GM23338 (cell line): ENCODE measurements at regions not wholly inside any gene's neighbourhood (a gene's known extent, or its start where the extent isn't known, plus 50 kb on each side); places are given as distances from the start of the nearest gene placed in this dataset.

Experiments used
- ATAC-seq: fragments of 200-7000 bp; cut with Tn5 transposase; 3 replicates; pipeline ENCODE4 v1.9.1; 2020
- DNase-seq: peaks from one replicate; pipeline ENCODE4 v3.0.0-alpha.2; 2015; ENCODE audit warnings: low spot score
- H2AFZ ChIP-seq: fragments of 200-600 bp; sonication (generic); 2 replicates; pipeline ENCODE4 v1.8.0; 2016; ENCODE audit warnings: antibody characterized with exemption, mild to moderate bottlenecking, moderate library complexity
- H3F3A ChIP-seq: fragments of 200-600 bp; sonication (generic); replicated peaks from 2 replicates; pipeline ENCODE4 v1.8.0; 2017; ENCODE audit warnings: antibody characterized with exemption, mixed run types, low read depth
- H3K27ac ChIP-seq: fragments of 200-600 bp; sonication (generic); 2 replicates; pipeline ENCODE4 v1.6.1; 2016; ENCODE audit warnings: low read depth
- H3K27me3 ChIP-seq: fragments of 200-600 bp; sonication (generic); 2 replicates; pipeline ENCODE4 v1.8.0; 2016; ENCODE audit warnings: mild to moderate bottlenecking, mixed run types, moderate library complexity; ENCODE audit not compliant: insufficient read depth
- H3K36me3 ChIP-seq: fragments of 200-600 bp; sonication (generic); 2 replicates; pipeline ENCODE4 v1.8.0; 2016; ENCODE audit warnings: mild to moderate bottlenecking; ENCODE audit not compliant: insufficient read depth
- H3K4me1 ChIP-seq: fragments of 200-600 bp; sonication (generic); 2 replicates; pipeline ENCODE4 v1.8.0; 2016; ENCODE audit warnings: mild to moderate bottlenecking, moderate library complexity; ENCODE audit not compliant: insufficient read depth
- H3K4me2 ChIP-seq: fragments of 200-600 bp; sonication (generic); 2 replicates; pipeline ENCODE4 v1.7.1; 2017; ENCODE audit warnings: mixed run types
- H3K4me3 ChIP-seq: fragments of 200-600 bp; sonication (generic); 2 replicates; pipeline ENCODE4 v1.6.1; 2016; ENCODE audit warnings: mixed run types
- H3K79me2 ChIP-seq: fragments of 200-600 bp; sonication (generic); replicated peaks from 2 replicates; pipeline ENCODE4 v1.8.0; 2017; ENCODE audit warnings: mild to moderate bottlenecking; ENCODE audit not compliant: insufficient read depth
- H3K9me2 ChIP-seq: fragments of 200-600 bp; sonication (generic); 2 replicates; pipeline ENCODE4 v1.8.0; 2017; ENCODE audit not compliant: insufficient read depth
- H4K20me1 ChIP-seq: fragments of 200-600 bp; sonication (generic); replicated peaks from 2 replicates; pipeline ENCODE4 v1.8.0; 2017; ENCODE audit warnings: mild to moderate bottlenecking; ENCODE audit not compliant: insufficient read depth
- H3K27ac Mint-ChIP-seq: 2 replicates; pipeline ENCODE4 v1.8.0; 2020; ENCODE audit warnings: inconsistent platforms, mild to moderate bottlenecking, moderate library complexity, mixed read lengths
- H3K27me3 Mint-ChIP-seq: 3 replicates; pipeline ENCODE4 v1.8.0; 2022; ENCODE audit warnings: low read depth, mild to moderate bottlenecking, moderate library complexity, mixed read lengths, inconsistent platforms; ENCODE audit not compliant: insufficient read depth, poor library complexity
- H3K36me3 Mint-ChIP-seq: 3 replicates; pipeline ENCODE4 v1.8.0; 2021; ENCODE audit warnings: low read depth, mild to moderate bottlenecking, inconsistent platforms, moderate library complexity, mixed read lengths
- H3K4me1 Mint-ChIP-seq: 3 replicates; pipeline ENCODE4 v1.8.0; 2020; ENCODE audit warnings: mild to moderate bottlenecking, inconsistent platforms, mixed read lengths
- H3K4me3 Mint-ChIP-seq: 3 replicates; pipeline ENCODE4 v1.8.0; 2021; ENCODE audit warnings: moderate library complexity, mild to moderate bottlenecking, inconsistent platforms, mixed read lengths
- H3K9me3 Mint-ChIP-seq: 3 replicates; pipeline ENCODE4 v1.8.0; 2020; ENCODE audit warnings: moderate library complexity, mild to moderate bottlenecking, inconsistent platforms, mixed read lengths
- CREB1 ChIP-seq: fragments of 250-450 bp; sonication (Bioruptor Pico); IDR thresholded peaks from 2 replicates; pipeline ENCODE4 v1.5.0; 2020; ENCODE audit warnings: low read depth, mild to moderate bottlenecking, moderate library complexity
- CTCF ChIP-seq, 2 experiments: fragments of 200-600 bp in 1 of 2; sonication (generic) in 1 of 2; conservative IDR thresholded peaks; 2 replicates each; pipeline versions ENCODE4 v1.5.1 to v1.6.1; 2016 to 2017; ENCODE audit warnings: antibody characterized with exemption in 2 of 2, low read depth in 2 of 2, mild to moderate bottlenecking in 2 of 2, moderate library complexity in 1 of 2
- EZH2 ChIP-seq: fragments of 200-600 bp; sonication (generic); IDR thresholded peaks from one replicate; pipeline ENCODE4 v1.8.0; 2017; ENCODE audit warnings: antibody characterized with exemption, mild to moderate bottlenecking, low read depth; ENCODE audit not compliant: unreplicated experiment
- EZH2phosphoT487 ChIP-seq: fragments of 200-600 bp; sonication (generic); IDR thresholded peaks from one replicate; pipeline ENCODE4 v1.8.1; 2018; ENCODE audit warnings: antibody characterized with exemption; ENCODE audit not compliant: unreplicated experiment
- JUNB ChIP-seq: IDR thresholded peaks from one replicate; pipeline ENCODE4 v1.6.1; 2016; ENCODE audit warnings: antibody characterized with exemption; ENCODE audit not compliant: unreplicated experiment
- NANOG ChIP-seq: IDR thresholded peaks from 2 replicates; pipeline ENCODE4 v1.6.1; 2016; ENCODE audit warnings: antibody characterized with exemption, borderline replicate concordance
- REST ChIP-seq: IDR thresholded peaks from one replicate; pipeline ENCODE4 v1.6.1; 2018; ENCODE audit warnings: antibody characterized with exemption; ENCODE audit not compliant: unreplicated experiment
- STAT1 ChIP-seq: IDR thresholded peaks from one replicate; pipeline ENCODE4 v1.6.1; 2016; ENCODE audit warnings: antibody characterized with exemption; ENCODE audit not compliant: unreplicated experiment
- ZNF114 ChIP-seq: fragments of 250-450 bp; sonication (Bioruptor Pico); IDR thresholded peaks from 2 replicates; pipeline ENCODE4 v1.5.0; 2020; ENCODE audit warnings: mild to moderate bottlenecking, moderate library complexity
- ZNF331 ChIP-seq: fragments of 250-450 bp; sonication (Bioruptor Pico); IDR thresholded peaks from 2 replicates; pipeline ENCODE4 v1.5.0; 2020; ENCODE audit warnings: low read depth, mild to moderate bottlenecking, moderate library complexity
- TF ChIP-seq, protein P1 (sequence below): fragments of 250-450 bp; sonication (Bioruptor Pico); IDR thresholded peaks from 2 replicates; pipeline ENCODE4 v1.5.0; 2020; ENCODE audit warnings: mild to moderate bottlenecking, moderate library complexity

DNA sequence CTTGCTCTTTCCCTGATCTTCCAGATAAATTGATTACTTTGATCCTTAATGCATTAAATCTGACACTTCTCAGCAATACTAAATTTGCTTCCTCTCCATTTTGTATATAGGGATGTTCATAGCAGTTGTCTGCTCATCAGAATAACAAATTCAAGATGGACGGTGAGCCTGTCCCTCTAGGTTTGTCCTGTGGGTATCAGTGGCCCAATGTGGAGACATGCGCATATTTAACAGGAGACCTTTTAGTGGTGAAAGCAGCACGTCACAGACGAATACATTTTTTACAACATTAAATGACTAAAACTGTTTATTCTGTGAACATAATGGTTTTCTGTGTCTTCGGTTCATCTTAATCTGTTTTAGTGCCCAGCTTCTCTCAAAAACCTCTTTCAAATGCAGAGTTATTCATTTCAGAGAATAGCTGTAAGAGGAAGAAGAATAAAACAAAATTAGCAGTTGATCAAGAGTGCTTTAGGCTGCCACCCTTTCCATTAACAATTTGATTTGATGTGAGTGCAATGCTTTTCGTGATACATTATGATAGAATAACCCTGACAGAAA is 1970.4 kb upstream of the WWC1 start:
- H3K4me1 ChIP-seq = peaks cover 52% of the 10 kb centered on the region
- H3K36me3 Mint-ChIP-seq = no peaks in the 10 kb centered on the region
- no peak overlapping the region for H2AFZ ChIP-seq
- H3K27me3 Mint-ChIP-seq = peaks cover 14% of the 10 kb centered on the region
- no peak overlapping the region for H3K4me3 Mint-ChIP-seq
- TF ChIP-seq CTCF (conservative IDR thresholded peaks at IDR 0.05; ENCODE audit: low read depth in 2 of 2) (no peak), EZH2phosphoT487 (no peak), REST (no peak), EZH2 (no peak), ZNF331 (CRISPR knock-in tag) (no peak), ZNF114 (no peak), JUNB (no peak), CREB1 (CRISPR knock-in tag) (no peak), STAT1 (no peak), NANOG (no peak)
- TF ChIP-seq, protein P1, sequence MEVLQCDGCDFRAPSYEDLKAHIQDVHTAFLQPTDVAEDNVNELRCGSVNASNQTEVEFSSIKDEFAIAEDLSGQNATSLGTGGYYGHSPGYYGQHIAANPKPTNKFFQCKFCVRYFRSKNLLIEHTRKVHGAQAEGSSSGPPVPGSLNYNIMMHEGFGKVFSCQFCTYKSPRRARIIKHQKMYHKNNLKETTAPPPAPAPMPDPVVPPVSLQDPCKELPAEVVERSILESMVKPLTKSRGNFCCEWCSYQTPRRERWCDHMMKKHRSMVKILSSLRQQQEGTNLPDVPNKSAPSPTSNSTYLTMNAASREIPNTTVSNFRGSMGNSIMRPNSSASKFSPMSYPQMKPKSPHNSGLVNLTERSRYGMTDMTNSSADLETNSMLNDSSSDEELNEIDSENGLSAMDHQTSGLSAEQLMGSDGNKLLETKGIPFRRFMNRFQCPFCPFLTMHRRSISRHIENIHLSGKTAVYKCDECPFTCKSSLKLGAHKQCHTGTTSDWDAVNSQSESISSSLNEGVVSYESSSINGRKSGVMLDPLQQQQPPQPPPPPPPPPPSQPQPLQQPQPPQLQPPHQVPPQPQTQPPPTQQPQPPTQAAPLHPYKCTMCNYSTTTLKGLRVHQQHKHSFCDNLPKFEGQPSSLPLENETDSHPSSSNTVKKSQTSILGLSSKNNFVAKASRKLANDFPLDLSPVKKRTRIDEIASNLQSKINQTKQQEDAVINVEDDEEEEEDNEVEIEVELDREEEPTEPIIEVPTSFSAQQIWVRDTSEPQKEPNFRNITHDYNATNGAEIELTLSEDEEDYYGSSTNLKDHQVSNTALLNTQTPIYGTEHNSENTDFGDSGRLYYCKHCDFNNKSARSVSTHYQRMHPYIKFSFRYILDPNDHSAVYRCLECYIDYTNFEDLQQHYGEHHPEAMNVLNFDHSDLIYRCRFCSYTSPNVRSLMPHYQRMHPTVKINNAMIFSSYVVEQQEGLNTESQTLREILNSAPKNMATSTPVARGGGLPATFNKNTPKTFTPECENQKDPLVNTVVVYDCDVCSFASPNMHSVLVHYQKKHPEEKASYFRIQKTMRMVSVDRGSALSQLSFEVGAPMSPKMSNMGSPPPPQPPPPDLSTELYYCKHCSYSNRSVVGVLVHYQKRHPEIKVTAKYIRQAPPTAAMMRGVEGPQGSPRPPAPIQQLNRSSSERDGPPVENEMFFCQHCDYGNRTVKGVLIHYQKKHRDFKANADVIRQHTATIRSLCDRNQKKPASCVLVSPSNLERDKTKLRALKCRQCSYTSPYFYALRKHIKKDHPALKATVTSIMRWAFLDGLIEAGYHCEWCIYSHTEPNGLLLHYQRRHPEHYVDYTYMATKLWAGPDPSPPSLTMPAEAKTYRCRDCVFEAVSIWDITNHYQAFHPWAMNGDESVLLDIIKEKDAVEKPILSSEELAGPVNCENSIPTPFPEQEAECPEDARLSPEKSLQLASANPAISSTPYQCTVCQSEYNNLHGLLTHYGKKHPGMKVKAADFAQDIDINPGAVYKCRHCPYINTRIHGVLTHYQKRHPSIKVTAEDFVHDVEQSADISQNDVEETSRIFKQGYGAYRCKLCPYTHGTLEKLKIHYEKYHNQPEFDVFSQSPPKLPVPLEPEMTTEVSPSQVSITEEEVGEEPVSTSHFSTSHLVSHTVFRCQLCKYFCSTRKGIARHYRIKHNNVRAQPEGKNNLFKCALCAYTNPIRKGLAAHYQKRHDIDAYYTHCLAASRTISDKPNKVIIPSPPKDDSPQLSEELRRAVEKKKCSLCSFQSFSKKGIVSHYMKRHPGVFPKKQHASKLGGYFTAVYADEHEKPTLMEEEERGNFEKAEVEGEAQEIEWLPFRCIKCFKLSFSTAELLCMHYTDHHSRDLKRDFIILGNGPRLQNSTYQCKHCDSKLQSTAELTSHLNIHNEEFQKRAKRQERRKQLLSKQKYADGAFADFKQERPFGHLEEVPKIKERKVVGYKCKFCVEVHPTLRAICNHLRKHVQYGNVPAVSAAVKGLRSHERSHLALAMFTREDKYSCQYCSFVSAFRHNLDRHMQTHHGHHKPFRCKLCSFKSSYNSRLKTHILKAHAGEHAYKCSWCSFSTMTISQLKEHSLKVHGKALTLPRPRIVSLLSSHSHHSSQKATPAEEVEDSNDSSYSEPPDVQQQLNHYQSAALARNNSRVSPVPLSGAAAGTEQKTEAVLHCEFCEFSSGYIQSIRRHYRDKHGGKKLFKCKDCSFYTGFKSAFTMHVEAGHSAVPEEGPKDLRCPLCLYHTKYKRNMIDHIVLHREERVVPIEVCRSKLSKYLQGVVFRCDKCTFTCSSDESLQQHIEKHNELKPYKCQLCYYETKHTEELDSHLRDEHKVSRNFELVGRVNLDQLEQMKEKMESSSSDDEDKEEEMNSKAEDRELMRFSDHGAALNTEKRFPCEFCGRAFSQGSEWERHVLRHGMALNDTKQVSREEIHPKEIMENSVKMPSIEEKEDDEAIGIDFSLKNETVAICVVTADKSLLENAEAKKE = no peak; the same call in 1 of the 2 replicates
- no peaks in the 10 kb centered on the region for H3F3A ChIP-seq
- DNase-seq = no peak
- H3K36me3 ChIP-seq = no peaks in the 10 kb centered on the region
- no peaks in the 10 kb centered on the region for H3K9me3 Mint-ChIP-seq
- no peak overlapping the region for H3K27ac Mint-ChIP-seq
- H3K79me2 ChIP-seq = no peaks in the 10 kb centered on the region
- H3K9me2 ChIP-seq = no peaks in the 10 kb centered on the region
- peaks cover 57% of the 10 kb centered on the region for H3K27me3 ChIP-seq
- H3K27ac ChIP-seq = no peak overlapping the region
- no peaks in the 10 kb centered on the region for H4K20me1 ChIP-seq
- peak overlapping the region; percentile 57 for H3K4me2 ChIP-seq
- peak; percentile 21; the same call in 1 of the 3 replicates for ATAC-seq
- H3K4me3 ChIP-seq = no peak overlapping the region
- H3K4me1 Mint-ChIP-seq = peaks cover 59% of the 10 kb centered on the region
